C1 segment of cervical spinal cord (tissue), 14 donors: ENCODE measurements at regions not wholly inside any gene's neighbourhood (a gene's known extent, or its start where the extent isn't known, plus 50 kb on each side); places are given as distances from the start of the nearest gene placed in this dataset.
"Not testable (repeated sequence)": the region's sequence is repeated elsewhere in the genome, so short reads cannot be mapped to it uniquely, and the experiment has no call there.

ENCODE experiments used
- DNase-seq, 14 donors: peaks; one replicate each; lab custom pipeline; 2025; lab: John Stamatoyannopoulos, UW

- DNase-seq = no peak
Measured at GRCh38 chr5:120327180-120327579, 136.9 kb upstream of the PRR16 start.

GRCh38 chr5:120329095-120329494 lies 135.0 kb upstream of the PRR16 start:
- no peak for DNase-seq

GRCh38 chr5:120330558-120330957 lies 133.5 kb upstream of the PRR16 start:
- DNase-seq = no peak

GRCh38 chr5:120344181-120344580 lies 119.9 kb upstream of the PRR16 start:
- DNase-seq = no peak

GRCh38 chr5:120345947-120346346 lies 118.2 kb upstream of the PRR16 start:
- DNase-seq = no peak

GRCh38 chr5:120351071-120351470 lies 113.0 kb upstream of the PRR16 start:
- not testable (repeated sequence) for DNase-seq

GRCh38 chr5:120354126-120354525 lies 110.0 kb upstream of the PRR16 start:
- DNase-seq = no peak

- no peak for DNase-seq
Measured at GRCh38 chr5:120358949-120359348, 105.2 kb upstream of the PRR16 start.

GRCh38 chr5:120361941-120362340 lies 102.2 kb upstream of the PRR16 start:
- no peak for DNase-seq

- no peak for DNase-seq
Measured at GRCh38 chr5:120362426-120362825, 101.7 kb upstream of the PRR16 start.

- no peak for DNase-seq
Measured at GRCh38 chr5:120365656-120366446, 98.2 kb upstream of the PRR16 start.

- no peak for DNase-seq
Measured at GRCh38 chr5:120367896-120368634, 96.0 kb upstream of the PRR16 start.

- no peak for DNase-seq
Measured at GRCh38 chr5:120368923-120369715, 95.0 kb upstream of the PRR16 start.

GRCh38 chr5:120372899-120373298 lies 91.2 kb upstream of the PRR16 start:
- no peak for DNase-seq

GRCh38 chr5:120375248-120375647 lies 88.9 kb upstream of the PRR16 start:
- no peak for DNase-seq

GRCh38 chr5:120380644-120381043 lies 83.5 kb upstream of the PRR16 start:
- DNase-seq = no peak

GRCh38 chr5:120382833-120383232 lies 81.3 kb upstream of the PRR16 start:
- DNase-seq = no peak

- no peak for DNase-seq
Measured at GRCh38 chr5:120386981-120387380, 77.1 kb upstream of the PRR16 start.

- DNase-seq = no peak
Measured at GRCh38 chr5:120388016-120388781, 75.9 kb upstream of the PRR16 start.

- no peak for DNase-seq
Measured at GRCh38 chr5:120394259-120394658, 69.8 kb upstream of the PRR16 start.

GRCh38 chr5:120396186-120396585 lies 67.9 kb upstream of the PRR16 start:
- no peak for DNase-seq

- no peak for DNase-seq
Measured at GRCh38 chr5:120400356-120400755, 63.7 kb upstream of the PRR16 start.
